IMR-90 (cell line): ENCODE measurements at regions not wholly inside any gene's neighbourhood (a gene's known extent, or its start where the extent isn't known, plus 50 kb on each side); places are given as distances from the start of the nearest gene placed in this dataset.

ENCODE experiments used
- ATAC-seq: fragments of 200-7000 bp; cut with Tn5 transposase; 2 replicates; pipeline ENCODE4 v1.9.1; 2020; ENCODE audit warnings: low read depth, mild to moderate bottlenecking, moderate library complexity
- BruUV-seq: library from RNA; stranded (reverse); fragments of 400-500 nt; replicated peaks from 2 replicates; lab custom pipeline; 2021; lab: Mats Ljungman, UMichigan
- CTCF ChIA-PET: fragments of 300-600 bp; formaldehyde crosslinking; extraction: SDS; loops from one replicate; lab custom pipeline; 2021; ENCODE audit warnings: antibody characterized with exemption; lab: Yijun Ruan, JAX
- POLR2A ChIA-PET: fragments of 300-600 bp; sonication (Branson Sonifier 250); formaldehyde crosslinking; loops from one replicate; lab custom pipeline; 2022; ENCODE audit warnings: antibody characterized with exemption; ENCODE audit not compliant: unreplicated experiment; lab: Charles Lee
- DNase-seq: peaks from one replicate; pipeline ENCODE4 v3.0.0; 2013
- H2AFZ ChIP-seq: replicated peaks from 2 replicates; pipeline ENCODE3; 2013; ENCODE audit warnings: low read length, mild to moderate bottlenecking; ENCODE audit not compliant: poor library complexity
- H2AK5ac ChIP-seq: 2 replicates; pipeline ENCODE4 v1.6.1; 2013; ENCODE audit warnings: low read depth, low read length, inconsistent platforms
- H2AK9ac ChIP-seq: replicated peaks from 2 replicates; pipeline ENCODE3; 2013; ENCODE audit warnings: mild to moderate bottlenecking, low read depth, low read length, moderate library complexity; ENCODE audit not compliant: poor library complexity
- H2BK120ac ChIP-seq: 2 replicates; pipeline ENCODE4 v1.6.1; 2013; ENCODE audit warnings: low read depth, low read length, inconsistent platforms
- H2BK15ac ChIP-seq: 3 replicates; pipeline ENCODE4 v1.6.1; 2013; ENCODE audit warnings: low read depth, low read length, inconsistent platforms
- H2BK20ac ChIP-seq: 2 replicates; pipeline ENCODE4 v1.6.1; 2013; ENCODE audit warnings: low read depth, mild to moderate bottlenecking, inconsistent platforms, low read length, moderate library complexity
- H2BK5ac ChIP-seq: 2 replicates; pipeline ENCODE4 v1.6.1; 2013; ENCODE audit warnings: mild to moderate bottlenecking, low read depth, low read length, inconsistent platforms; ENCODE audit not compliant: poor library complexity, severe bottlenecking
- H3K14ac ChIP-seq: replicated peaks from 2 replicates; pipeline ENCODE4 v1.6.1; 2013; ENCODE audit warnings: low read depth, low read length, inconsistent platforms
- H3K18ac ChIP-seq: 2 replicates; pipeline ENCODE4 v1.6.1; 2013; ENCODE audit warnings: low read depth, low read length, control low read depth
- H3K23ac ChIP-seq: 2 replicates; pipeline ENCODE4 v1.6.1; 2013; ENCODE audit warnings: low read depth, low read length, inconsistent platforms
- H3K27ac ChIP-seq: 2 replicates; pipeline ENCODE4 v1.5.1; 2013; ENCODE audit warnings: mild to moderate bottlenecking, control low read depth, low read length; ENCODE audit not compliant: insufficient read depth
- H3K27me3 ChIP-seq: 2 replicates; pipeline ENCODE4 v1.6.1; 2013; ENCODE audit warnings: low read length; ENCODE audit not compliant: control insufficient read depth, insufficient read depth
- H3K36me3 ChIP-seq: 2 replicates; pipeline ENCODE4 v1.6.1; 2013; ENCODE audit warnings: low read length, mixed read lengths; ENCODE audit not compliant: control insufficient read depth, insufficient read depth
- H3K4ac ChIP-seq: 2 replicates; pipeline ENCODE4 v1.6.1; 2013; ENCODE audit warnings: low read depth, low read length, inconsistent platforms
- H3K4me1 ChIP-seq: 2 replicates; pipeline ENCODE4 v1.6.1; 2013; ENCODE audit warnings: low read length, mixed read lengths; ENCODE audit not compliant: control insufficient read depth, insufficient read depth
- H3K4me2 ChIP-seq: 2 replicates; pipeline ENCODE4 v1.6.1; 2013; ENCODE audit warnings: low read depth, mild to moderate bottlenecking, control low read depth, low read length, moderate library complexity
- H3K4me3 ChIP-seq: 2 replicates; pipeline ENCODE4 v1.5.1; 2013; ENCODE audit warnings: low read depth, mild to moderate bottlenecking, control low read depth, low read length, moderate library complexity; ENCODE audit not compliant: insufficient read depth
- H3K56ac ChIP-seq: 2 replicates; pipeline ENCODE4 v1.6.1; 2013; ENCODE audit warnings: low read length, inconsistent platforms; ENCODE audit not compliant: insufficient read depth; ENCODE audit errors: extremely low read depth
- H3K79me1 ChIP-seq, 2 experiments: 2 replicates each; pipeline ENCODE4 v1.6.1; 2013; ENCODE audit warnings: low read length in 2 of 2, inconsistent platforms in 1 of 2, low read depth in 1 of 2
- H3K9ac ChIP-seq: 2 replicates; pipeline ENCODE4 v1.6.1; 2013; ENCODE audit warnings: low read depth, low read length, control low read depth
- H3K9me1 ChIP-seq: 2 replicates; pipeline ENCODE4 v1.6.1; 2013; ENCODE audit warnings: low read length, inconsistent platforms; ENCODE audit not compliant: insufficient read depth
- H3K9me3 ChIP-seq: 2 replicates; pipeline ENCODE4 v1.6.1; 2013; ENCODE audit warnings: low read length; ENCODE audit not compliant: control insufficient read depth, insufficient read depth
- H4K20me1 ChIP-seq: 2 replicates; pipeline ENCODE4 v1.6.1; 2013; ENCODE audit warnings: low read length, inconsistent platforms; ENCODE audit not compliant: insufficient read depth
- H4K5ac ChIP-seq: 2 replicates; pipeline ENCODE4 v1.6.1; 2013; ENCODE audit warnings: mild to moderate bottlenecking, low read depth, low read length, control low read depth
- H4K8ac ChIP-seq, 2 experiments: 2 replicates each; pipeline ENCODE4 v1.6.1; 2013; ENCODE audit warnings: low read depth in 2 of 2, low read length in 2 of 2, control low read depth in 1 of 2, inconsistent platforms in 1 of 2
- H4K91ac ChIP-seq: 2 replicates; pipeline ENCODE4 v1.6.1; 2013; ENCODE audit warnings: low read depth, low read length, inconsistent platforms; ENCODE audit not compliant: insufficient read depth
- BHLHE40 ChIP-seq: fragments of 150-350 bp; IDR thresholded peaks from 2 replicates; pipeline ENCODE4 v1.6.1; 2016; ENCODE audit warnings: mild to moderate bottlenecking, low read depth, low read length
- CHD1 ChIP-seq: IDR thresholded peaks from 2 replicates; pipeline ENCODE4 v1.6.1; 2012; ENCODE audit warnings: low read depth, low read length, improper control_type of control experiment
- MAFK ChIP-seq: IDR thresholded peaks from 2 replicates; pipeline ENCODE4 v1.6.1; 2012; ENCODE audit warnings: low read depth, low read length, improper control_type of control experiment
- POLR2A ChIP-seq: IDR thresholded peaks from 2 replicates; pipeline ENCODE4 v1.6.1; 2012; ENCODE audit warnings: mild to moderate bottlenecking, low read depth, low read length
- RCOR1 ChIP-seq: IDR thresholded peaks from 2 replicates; pipeline ENCODE4 v1.6.1; 2012; ENCODE audit warnings: mild to moderate bottlenecking, low read length, improper control_type of control experiment; ENCODE audit not compliant: insufficient replicate concordance
- RFX5 ChIP-seq: IDR thresholded peaks from 2 replicates; pipeline ENCODE4 v1.8.0; 2012; ENCODE audit warnings: low read depth, mild to moderate bottlenecking, low read length, moderate library complexity
- WGBS, 2 experiments: methylation state at CpG; one replicate each; pipeline versions ENCODE4 v1.1.5 to v1.1.7; 2013; ENCODE audit warnings: missing lambda C conversion rate in 2 of 2; ENCODE audit not compliant: insufficient read length in 1 of 2; ENCODE audit errors: extremely low coverage in 2 of 2; 5-methylcytosine and 5-hydroxymethylcytosine counted together
- dilution Hi-C: fragments of 300-500 bp; cut with HindIII; formaldehyde crosslinking; loops from one replicate; pipeline ENCODE4 v1.14.3; 2018; ENCODE audit warnings: low sequenced_read_pairs; ENCODE audit not compliant: unreplicated experiment
- in situ Hi-C: fragments of 300-500 bp; cut with MboI; formaldehyde crosslinking; loops from 3 replicates; pipeline ENCODE4 v1.14.3; 2019; ENCODE audit warnings: low sequenced_read_pairs, inconsistent platforms, mixed read lengths
- intact Hi-C: fragments of 100-400 bp; cut with micrococcal nuclease; formaldehyde crosslinking; loops from 2 replicates; pipeline ENCODE4 v1.10.0; 2022
- TF ChIP-seq, protein P1 (sequence below): conservative IDR thresholded peaks from 2 replicates; pipeline ENCODE4 v1.5.1; 2012; ENCODE audit warnings: mild to moderate bottlenecking, low read depth, low read length, improper control_type of control experiment
- TF ChIP-seq, protein P2 (sequence below): fragments of 150-350 bp; IDR thresholded peaks from 2 replicates; pipeline ENCODE4 v1.6.1; 2016; ENCODE audit warnings: low read depth, mild to moderate bottlenecking, low read length, moderate library complexity, borderline replicate concordance

DNA sequence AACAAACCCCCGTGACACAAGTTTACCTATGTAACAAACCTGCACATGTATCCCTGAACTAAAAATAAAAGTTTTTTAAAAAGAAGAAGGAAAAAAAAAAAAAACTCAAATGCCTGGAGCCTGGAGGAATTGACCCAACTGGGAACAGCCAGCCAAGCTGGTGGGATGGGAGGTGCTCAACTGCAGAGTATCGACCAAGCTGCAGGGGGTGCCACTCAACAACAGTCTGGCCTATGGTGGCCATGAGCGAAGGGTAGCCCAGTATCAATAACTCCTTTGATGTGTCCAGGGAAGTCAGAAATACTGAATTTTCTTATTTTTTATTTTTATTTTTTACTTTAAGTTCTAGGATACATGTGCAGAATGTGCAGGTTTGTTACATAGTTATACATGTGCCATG is 310.3 kb upstream of the DLGAP1 start:
- H2BK120ac ChIP-seq, result no peak overlapping the region
- H2AFZ ChIP-seq, result no peak overlapping the region
- no peaks in the 10 kb centered on the region for H4K20me1 ChIP-seq
- WGBS, 2 experiments, result 0% methylated on average over 1 of the region's 3 CpGs; no CpG with 5 or more reads in 1 of the 2 experiments
- H2AK9ac ChIP-seq, result no peak overlapping the region
- POLR2A ChIA-PET, result no interaction called here
- no peak for DNase-seq
- H2BK20ac ChIP-seq, result no peak overlapping the region
- no peak for TF ChIP-seq CHD1
- TF ChIP-seq, protein P1, sequence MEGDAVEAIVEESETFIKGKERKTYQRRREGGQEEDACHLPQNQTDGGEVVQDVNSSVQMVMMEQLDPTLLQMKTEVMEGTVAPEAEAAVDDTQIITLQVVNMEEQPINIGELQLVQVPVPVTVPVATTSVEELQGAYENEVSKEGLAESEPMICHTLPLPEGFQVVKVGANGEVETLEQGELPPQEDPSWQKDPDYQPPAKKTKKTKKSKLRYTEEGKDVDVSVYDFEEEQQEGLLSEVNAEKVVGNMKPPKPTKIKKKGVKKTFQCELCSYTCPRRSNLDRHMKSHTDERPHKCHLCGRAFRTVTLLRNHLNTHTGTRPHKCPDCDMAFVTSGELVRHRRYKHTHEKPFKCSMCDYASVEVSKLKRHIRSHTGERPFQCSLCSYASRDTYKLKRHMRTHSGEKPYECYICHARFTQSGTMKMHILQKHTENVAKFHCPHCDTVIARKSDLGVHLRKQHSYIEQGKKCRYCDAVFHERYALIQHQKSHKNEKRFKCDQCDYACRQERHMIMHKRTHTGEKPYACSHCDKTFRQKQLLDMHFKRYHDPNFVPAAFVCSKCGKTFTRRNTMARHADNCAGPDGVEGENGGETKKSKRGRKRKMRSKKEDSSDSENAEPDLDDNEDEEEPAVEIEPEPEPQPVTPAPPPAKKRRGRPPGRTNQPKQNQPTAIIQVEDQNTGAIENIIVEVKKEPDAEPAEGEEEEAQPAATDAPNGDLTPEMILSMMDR, result no peak
- TF ChIP-seq MAFK, result no peak
- TF ChIP-seq, protein P2, sequence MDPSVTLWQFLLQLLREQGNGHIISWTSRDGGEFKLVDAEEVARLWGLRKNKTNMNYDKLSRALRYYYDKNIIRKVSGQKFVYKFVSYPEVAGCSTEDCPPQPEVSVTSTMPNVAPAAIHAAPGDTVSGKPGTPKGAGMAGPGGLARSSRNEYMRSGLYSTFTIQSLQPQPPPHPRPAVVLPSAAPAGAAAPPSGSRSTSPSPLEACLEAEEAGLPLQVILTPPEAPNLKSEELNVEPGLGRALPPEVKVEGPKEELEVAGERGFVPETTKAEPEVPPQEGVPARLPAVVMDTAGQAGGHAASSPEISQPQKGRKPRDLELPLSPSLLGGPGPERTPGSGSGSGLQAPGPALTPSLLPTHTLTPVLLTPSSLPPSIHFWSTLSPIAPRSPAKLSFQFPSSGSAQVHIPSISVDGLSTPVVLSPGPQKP, result no peak
- no peak for TF ChIP-seq BHLHE40
- TF ChIP-seq RFX5, result no peak
- no peak for TF ChIP-seq RCOR1
- TF ChIP-seq POLR2A, result no peak
- no peak for ATAC-seq
- intact Hi-C loops (no loop called here), dilution Hi-C loops (no loop called here), in situ Hi-C loops (no loop called here)
- no peak overlapping the region for H2BK5ac ChIP-seq
- H3K4me3 ChIP-seq, result no peak overlapping the region
- H3K9me1 ChIP-seq, result no peaks in the 10 kb centered on the region
- no peak overlapping the region for H2BK15ac ChIP-seq
- no peak overlapping the region for H3K9ac ChIP-seq
- H3K27ac ChIP-seq, result no peak overlapping the region
- H3K56ac ChIP-seq, result no peak overlapping the region
- CTCF ChIA-PET, result interaction anchor here (0.6 kb wide), 1 partner anchor 194 kb away, joined by 3 read pairs; no protein-coding TSS in a partner anchor
- H3K23ac ChIP-seq, result no peak overlapping the region
- no peak overlapping the region for H3K14ac ChIP-seq
- H3K36me3 ChIP-seq, result no peaks in the 10 kb centered on the region
- no peak overlapping the region for H3K4me2 ChIP-seq
- no peak overlapping the region for H2AK5ac ChIP-seq
- no peak overlapping the region for H3K18ac ChIP-seq
- H4K8ac ChIP-seq, result no peak overlapping the region
- H3K4me1 ChIP-seq, result no peaks in the 10 kb centered on the region
- H4K5ac ChIP-seq, result no peak overlapping the region
- BruUV-seq, result no TSS peak
- H4K91ac ChIP-seq, result no peak overlapping the region
- peaks cover 15% of the 10 kb centered on the region for H3K9me3 ChIP-seq
- H3K27me3 ChIP-seq, result no peaks in the 10 kb centered on the region
- no peaks in the 10 kb centered on the region for H3K79me1 ChIP-seq
- H3K4ac ChIP-seq, result no peak overlapping the region
